NCI-H69 (cell line): ENCODE measurements at regions not wholly inside any gene's neighbourhood (a gene's known extent, or its start where the extent isn't known, plus 50 kb on each side); places are given as distances from the start of the nearest gene placed in this dataset.
"Not testable (repeated sequence)": the region's sequence is repeated elsewhere in the genome, so short reads cannot be mapped to it uniquely, and the experiment has no call there.

Experiments used
- DNase-seq: peaks from one replicate; lab custom pipeline; 2025; lab: John Stamatoyannopoulos, UW

DNA sequence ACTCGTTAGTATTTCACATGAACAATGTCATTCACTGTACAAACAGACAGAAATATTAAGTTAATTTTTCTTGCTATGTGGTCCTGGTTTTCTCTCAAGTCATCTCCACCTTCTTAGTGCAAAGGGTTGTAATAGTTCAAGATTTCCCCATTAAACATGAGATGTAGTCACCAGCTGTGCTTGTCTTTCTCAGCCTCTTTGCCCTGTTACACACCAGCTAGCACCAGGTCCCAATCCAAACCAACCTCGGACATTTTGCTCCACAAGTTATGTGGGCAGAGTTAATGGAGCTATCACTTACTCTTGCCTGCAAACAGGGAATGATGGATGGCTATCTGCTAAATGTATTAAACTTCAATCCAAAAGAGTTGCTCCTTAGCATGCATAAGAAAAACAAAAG lies 328.1 kb downstream of the TLE1 start:
- DNase-seq = no peak

DNA sequence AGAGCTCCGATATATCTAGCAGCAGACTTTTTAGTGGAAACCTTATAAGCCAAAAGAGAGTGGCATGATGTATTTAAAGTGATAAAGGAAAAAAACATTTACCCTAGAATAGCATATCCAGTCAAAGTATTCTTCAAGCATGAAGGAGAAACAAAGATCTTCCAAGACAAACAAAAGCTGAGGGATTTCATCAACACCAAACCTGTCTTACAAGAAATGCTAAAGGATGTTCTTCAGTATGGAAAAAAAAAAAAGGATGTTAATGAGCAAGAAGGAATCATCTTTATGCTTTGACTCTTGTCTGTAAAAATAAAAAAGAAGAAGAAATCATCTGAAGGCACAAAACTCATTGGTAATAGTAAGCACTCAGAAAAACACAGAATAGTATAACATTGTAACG lies 338.2 kb downstream of the TLE1 start:
- no peak for DNase-seq

DNA sequence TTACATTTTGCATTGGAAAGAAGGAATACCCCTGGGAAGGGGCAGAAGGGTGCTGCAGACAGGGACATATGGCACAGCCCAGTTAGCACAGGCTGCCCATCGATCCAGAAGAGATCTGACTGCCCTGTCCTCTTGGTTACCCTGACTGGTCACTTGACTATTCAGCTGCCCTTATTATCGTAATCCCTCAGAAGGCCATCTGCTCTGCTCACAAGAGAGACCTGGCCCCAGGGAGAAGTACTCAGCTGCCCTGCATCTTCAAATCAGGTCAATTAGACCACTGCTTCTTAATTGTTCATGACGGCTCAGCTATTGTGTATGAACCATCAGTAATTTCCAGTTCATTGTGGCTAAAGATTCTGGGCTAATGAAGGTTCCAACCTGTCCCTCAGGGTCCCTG lies 345.0 kb downstream of the TLE1 start:
- DNase-seq = peak; percentile 14

DNA sequence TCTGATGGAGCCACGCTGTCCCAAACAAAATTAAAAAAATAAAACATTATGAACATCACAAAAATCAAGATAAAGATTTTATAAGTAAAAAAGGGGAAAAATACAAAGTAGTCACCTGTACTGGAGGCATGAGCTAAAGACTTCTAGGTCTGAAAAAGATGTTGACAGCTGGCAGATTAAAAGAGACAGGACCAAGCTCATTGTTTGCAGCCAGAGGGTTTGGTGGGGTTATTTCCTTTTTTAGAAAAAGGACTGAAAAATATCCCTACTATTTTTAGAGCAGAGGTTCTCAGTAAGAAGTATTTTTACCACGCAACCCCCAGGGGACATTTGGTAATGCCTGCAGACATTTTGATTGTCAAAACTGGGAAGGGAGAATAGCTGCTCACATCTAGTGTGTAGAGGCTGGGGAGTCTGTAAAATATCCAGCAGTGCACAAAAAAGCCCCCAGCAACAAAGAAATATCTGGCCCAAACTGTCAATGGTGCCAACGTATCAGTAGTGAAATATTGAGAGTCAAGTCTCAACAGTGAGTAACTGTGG lies 353.4 kb downstream of the TLE1 start:
- DNase-seq = no peak

DNA sequence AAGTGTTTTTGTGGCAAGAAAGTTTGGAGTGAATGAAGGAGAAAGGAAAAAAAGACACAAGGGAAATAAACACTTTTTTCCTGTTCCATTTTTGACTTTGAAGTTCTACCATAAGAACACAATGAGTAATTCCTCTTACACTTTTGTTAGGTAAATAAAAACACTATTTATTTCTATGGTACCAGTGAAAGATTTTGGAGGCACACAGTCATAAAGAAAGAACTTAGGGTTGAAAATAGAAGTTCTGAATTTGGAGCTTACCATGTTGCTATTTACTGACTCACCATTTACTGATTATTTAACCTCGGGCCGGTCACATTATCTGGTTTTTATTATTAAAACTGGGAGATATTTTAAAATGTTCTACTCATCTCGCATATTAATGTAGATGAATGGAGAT lies 367.8 kb downstream of the TLE1 start:
- DNase-seq = no peak

DNA sequence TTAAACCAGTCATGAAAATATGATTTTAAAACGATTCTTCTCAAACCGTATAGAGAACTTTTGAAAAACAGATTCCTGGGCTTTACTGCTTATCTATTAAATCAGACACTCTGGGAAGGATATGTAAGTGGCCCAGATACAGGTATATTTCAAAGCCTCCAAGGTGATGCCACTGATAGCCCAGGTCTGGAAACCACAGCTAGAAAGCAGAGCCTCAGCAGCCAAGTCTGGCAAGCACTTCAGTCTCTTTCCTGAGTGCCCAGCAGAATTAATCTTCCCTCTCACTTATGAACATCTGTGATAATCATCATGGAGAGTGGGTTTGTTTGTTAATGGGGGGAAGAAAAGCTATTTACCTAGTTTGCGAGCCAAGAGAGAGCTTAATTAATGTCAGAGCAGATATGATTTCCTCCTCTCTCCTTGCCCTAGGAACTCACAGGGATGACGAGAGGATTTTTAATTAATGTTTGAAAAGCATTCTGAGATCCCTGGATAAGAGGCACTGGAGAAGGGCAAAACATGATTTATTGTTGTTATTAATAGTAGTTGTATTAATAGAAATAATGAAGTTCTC lies 368.4 kb downstream of the TLE1 start:
- DNase-seq = peak; percentile 86

DNA sequence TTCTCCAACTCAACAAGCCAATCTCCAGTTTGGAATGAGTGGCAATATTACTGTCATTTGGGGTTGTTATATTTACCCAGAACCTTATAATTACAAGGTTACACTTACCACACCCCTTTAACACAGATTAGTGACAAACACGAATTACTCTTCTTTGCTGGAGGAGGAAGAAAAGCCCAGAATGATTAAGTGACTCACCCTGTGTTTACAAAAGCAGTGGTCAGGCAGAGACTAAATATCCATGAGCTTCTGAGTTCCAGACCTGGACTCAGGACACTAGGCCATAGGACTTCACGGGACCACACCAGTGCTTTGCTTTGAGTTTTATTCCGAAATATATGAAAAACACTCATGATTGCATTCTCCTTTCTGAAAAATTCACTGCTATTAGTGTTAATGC lies 370.8 kb downstream of the TLE1 start:
- DNase-seq = peak; percentile 72

DNA sequence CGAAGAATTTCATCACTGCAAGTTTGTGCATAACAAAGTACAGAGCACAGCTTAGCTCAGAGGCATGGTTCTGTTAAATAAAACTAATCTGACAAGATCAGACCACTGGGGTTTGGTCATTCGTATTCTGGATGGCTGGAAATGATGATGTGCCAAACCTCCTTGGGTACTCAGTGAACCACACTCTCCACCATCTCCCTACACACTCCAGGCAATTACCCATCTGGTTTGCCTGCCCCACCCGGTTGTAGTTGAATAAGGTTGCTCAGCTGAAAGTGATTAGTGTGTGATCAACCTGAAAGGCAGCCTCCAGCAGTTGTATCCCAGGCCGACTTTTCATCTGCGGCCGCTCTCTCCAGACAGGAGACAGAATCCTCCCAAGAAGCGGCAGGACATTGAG lies 371.4 kb downstream of the TLE1 start:
- peak; percentile 82 for DNase-seq

DNA sequence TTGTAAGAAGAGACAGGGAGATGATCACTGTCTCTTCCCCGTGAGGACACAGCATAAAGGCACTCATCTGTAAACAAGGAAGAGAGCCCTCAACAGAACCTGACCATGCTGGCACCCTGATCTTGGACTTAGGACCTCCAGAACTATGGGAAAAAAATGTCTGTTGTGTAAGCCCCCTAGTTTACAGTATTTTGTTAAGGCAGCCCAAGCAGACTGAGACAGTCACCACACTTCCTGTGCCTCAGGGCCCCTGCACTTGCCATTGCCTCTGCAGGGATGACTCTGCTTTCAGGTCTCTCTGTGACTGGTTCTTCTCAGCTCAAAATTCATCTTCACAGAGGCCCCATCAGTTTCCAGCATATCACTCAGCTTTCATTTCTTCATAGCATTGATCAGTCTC lies 372.1 kb downstream of the TLE1 start:
- no peak for DNase-seq

DNA sequence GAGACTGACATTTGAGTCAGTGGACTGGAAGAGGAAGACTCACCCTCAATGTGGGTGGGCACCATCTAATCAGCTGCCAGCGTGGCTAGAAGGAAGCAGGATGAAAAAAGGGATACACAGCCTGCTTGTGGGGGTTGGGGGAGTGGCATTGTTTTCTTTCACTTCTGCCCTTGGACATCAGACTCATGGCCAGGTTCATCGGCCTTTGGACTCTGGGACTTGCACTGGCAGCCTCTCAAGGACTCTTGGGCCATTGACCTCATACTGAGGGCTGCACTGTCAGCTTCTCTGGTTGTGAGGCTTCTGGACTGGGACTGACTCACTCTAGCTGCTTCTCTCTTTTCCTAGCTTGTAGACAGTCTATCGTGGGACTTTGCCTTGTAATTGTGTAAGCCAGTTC lies 374.9 kb downstream of the TLE1 start:
- DNase-seq = no peak

DNA sequence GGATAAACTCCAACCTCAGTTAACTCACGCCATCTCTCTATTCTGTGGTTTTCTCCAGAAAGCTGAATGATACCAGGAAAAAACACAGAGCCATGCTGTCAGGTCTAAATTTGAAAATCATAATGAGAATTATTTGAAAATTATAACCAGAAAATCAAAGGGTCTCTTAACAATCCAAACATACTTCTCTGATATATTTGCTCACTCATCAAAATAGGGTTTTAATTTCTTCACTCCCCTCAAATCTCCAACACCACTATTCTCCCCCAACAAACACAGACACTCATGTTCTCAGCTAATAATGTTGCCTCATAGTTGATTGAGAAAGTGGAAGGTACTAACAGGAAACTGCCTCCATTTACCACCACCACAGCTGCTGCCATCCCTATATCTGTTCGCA lies 375.5 kb downstream of the TLE1 start:
- no peak for DNase-seq

DNA sequence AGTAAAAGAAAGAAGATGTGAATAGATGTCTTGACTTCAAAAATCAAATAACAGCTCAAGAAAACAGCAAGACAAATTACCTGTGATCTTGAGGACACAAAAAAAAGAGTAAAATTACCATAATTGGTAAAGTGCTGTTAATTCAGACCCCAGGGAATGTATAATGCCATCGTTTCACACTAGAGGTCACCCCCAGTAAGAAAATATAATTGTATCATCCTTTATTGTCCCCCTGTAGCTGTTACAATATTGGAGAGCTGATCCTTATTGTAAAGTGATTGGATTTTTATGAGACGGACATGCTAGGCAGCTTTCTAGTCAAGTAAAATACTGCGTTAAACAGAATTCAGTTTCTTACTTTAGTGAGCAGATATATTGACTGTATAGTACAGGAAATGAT lies 377.0 kb downstream of the TLE1 start:
- peak; percentile 21 for DNase-seq

DNA sequence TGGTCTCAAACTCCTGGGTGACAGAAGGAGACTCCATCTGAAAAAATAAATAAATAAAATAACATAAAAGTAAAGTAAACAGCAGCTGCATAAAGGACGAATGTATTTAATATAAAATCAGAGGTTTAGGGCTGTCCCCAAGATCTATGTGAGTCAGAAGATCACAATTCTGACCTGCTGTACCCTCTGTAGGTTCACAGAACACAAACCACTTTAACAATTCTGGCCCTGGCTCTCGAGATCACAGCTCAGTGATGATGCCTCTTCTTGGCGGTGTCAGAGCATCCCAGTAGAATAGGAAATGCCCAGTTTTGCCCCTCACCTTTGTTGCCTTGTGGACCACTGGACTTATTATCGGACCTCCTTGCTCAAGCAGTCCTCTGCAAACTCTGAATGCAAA lies 380.9 kb downstream of the TLE1 start:
- no peak for DNase-seq

DNA sequence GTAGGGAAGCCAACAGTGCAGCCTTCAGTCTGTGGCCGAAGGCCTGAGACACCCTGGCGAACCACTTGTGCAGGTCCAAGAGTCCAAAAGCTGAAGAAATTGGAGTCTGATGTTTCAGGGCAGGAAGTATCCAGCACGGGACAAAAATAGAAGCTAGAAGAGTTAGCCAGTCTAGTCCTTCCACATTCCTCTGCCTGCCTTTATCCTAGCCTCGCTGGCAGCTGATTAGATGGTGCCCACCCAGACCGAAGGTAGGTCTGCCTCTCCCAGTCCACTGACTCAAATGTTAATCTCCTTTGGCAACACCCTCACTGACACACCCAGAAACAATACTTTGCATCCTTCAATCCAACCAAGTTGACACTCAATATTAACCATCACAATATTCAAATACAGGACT lies 381.6 kb downstream of the TLE1 start:
- DNase-seq = not testable (repeated sequence)

DNA sequence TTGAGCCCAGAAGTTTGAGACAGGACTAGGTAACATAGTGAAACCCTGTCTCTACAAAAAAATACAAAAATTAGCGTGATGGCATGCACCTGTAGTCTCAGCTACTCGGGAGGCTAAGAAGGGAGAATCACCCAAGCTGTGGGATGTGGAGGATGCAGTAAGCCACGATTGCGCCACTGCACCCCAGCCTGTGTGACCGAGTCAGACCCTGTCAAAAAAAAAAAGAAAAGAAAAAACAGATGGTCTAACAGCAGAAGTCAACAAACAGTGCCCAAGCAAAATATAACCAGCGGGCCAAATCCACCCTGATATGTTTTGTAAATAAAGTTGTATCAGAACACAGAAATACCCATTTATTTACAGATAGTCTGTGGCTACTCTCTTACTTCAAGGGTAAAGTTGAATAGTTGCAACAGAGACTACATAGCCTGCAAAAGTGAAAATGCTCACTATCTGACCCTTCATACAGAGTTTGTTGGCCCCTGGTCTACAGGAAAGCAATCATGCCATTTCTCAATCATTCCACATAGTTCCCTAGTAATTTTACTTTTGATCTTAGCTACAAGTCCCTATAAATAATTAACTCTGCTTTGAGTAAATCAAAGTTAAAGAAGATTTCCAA lies 383.7 kb downstream of the TLE1 start:
- DNase-seq = no peak

DNA sequence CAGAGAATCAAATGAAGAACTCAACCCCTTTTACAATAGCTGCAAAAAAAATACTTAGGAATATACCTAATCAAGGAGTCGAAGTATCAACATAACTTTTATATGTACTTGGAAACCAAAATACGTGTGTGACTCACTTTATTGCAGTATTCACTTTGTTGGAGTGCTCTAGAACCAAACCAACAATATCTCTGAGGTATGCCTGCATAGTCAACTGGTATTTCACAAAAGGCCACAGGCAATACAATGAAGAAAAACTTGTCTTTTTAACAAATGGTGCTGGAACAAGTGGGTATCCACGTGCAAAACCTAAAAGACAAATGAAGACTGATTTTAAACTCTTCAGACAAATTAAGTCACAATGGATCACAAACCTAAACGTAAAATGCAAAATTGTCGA lies 385.7 kb downstream of the TLE1 start:
- DNase-seq = no peak

DNA sequence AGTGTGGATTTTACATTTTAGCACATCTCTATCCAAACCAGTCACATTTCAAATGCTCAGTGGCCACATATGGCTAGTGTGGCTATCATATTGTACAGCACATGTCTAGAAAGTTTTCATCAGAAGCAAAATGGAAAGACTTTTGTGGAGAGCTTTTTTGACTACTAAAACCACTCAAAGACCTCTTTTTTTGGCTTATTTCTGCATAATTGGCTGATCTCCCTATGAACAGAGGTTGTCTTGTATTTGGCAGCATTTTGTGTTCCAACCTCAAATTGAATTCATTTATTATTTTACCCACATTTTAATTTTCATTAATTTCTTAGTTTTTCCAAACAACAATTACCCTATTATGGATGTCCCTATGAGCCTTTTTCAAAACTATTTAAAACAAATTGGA lies 395.7 kb downstream of the TLE1 start:
- DNase-seq = no peak

DNA sequence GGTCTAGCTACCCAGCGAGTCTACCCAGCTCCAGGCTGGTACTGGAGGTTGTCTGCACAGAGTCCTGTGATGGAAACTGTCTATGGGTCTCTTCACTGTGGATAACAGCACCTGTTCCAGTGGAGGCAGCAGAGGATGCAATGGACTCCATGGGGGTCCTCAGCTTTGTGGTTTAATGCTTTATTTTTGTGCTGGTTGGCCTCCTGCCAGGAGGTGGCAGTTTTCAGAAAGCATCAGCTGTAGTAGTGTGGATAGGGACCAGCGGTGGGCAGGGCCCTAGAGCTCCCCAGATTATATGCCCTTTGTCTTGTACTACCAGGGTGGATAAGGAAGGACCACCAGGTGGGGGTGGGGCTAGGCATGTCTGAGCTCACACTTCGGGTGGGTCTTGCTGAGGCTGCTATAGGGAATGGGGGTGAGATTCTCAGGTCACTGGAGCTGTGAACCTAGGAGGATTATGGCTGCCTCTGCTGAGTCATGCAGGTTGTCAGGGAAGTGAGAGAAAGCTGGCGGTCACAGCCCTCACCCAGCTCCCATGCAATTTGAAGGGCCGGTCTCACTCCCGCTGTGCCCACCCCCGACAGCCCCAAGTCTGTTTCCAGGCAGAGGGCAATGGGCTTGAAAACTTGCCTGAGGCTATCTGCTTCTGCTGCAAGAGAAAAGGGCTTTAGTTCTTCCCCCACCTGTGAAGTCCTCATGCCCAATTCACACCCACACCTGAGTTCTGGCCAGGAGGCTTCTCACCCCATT lies 397.1 kb downstream of the TLE1 start:
- peak; percentile 68 for DNase-seq

DNA sequence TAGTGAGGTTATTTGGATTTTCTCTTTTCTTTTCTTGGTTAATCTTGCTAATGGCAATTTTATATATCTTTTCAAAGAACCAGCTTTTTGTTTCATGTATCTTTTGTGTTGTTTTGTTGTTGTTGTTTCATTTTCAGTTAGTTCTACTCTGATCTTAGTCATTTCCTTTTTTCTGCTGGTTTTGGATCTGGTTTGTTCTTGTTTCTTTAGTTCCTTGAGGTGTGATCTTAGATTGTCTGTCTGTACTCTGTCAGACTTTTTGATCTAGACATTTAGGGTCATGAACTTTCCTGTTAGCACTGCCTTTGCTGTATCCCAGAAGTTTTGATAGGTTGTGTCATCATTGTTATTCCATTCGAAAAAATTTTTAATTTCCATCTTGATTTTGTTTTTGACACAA lies 399.7 kb downstream of the TLE1 start:
- DNase-seq = no peak

DNA sequence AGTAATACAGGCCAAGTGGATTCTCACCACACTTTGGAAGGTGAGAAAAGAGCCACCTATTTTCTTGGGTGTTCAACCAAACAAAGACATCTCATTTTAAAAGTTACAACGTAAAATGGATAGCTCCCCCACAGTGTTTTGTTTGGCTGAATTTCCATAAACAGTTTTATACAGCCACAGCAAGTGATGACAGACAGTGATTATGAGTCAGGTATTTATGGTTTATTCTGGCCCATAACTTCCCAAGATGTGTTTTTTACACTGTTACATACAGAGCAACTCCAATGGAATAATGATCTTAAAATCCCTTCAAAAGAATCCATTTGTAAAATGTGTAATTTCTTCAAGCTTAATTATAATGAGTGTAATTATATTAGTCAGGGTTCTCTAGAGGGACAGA lies 421.3 kb downstream of the TLE1 start:
- no peak for DNase-seq

DNA sequence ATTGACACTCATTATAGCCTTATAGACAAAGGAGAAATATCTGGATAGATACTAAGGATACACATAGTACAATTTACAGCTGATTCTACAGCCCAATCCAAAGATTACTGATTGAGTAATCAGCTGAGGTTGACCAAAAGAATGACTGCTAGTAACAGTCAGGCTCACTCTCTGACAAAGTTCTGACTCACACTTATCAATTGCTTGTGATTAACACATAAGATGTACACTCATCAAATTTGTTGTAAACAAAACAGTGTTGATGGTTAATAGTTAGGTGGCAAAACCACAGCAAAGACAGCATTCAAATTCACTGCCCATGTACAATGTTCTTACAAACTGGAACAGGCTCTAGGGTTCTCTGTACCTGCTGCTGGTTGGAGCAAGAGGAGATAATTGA lies 422.7 kb downstream of the TLE1 start:
- no peak for DNase-seq

DNA sequence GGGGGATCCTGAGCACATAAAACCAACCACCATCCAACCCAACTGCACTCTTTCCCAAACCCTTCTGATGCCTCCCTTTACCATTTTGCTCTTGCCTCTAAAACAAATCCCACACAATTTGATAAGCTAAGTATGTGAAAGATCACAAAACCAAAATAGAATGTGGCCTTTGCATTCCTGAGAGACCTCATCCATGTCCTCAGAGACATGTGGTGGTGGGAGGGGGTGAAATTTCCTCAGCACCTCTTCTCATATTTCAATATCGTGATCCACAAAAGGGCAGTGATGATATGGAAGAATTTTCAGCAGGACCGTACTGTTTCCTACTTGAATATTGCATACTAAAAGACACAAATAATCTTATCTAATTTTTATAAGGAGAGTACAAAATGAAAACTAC lies 423.3 kb downstream of the TLE1 start:
- DNase-seq = no peak

DNA sequence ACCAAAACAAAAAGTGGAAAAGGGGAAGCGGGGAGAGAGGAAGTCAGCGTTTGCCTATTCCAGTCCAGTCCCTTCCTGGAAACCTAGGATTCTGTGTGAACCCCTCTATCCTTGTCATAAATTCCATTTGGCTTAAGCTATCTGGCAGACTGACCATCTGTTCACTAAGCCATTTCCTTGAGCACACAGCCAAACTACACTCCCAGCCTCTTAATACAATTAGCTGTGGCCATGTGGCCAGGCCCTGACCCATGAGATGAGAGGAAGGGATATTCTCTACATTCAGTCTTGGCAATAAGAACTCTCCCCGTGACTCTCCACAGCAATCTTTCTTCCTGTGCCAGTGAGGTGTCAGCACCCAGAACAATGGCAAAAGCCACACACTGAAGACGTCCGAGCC lies 424.8 kb downstream of the TLE1 start:
- peak; percentile 25 for DNase-seq
